ENCODE measurements at regions not wholly inside any gene's neighbourhood (a gene's known extent, or its start where the extent isn't known, plus 50 kb on each side); places are given as distances from the start of the nearest gene placed in this dataset.

GRCh38 chr2:225233234-225233633 is 166.3 kb upstream of the NYAP2 start:
- BruUV-seq (replicated peaks), result no TSS peak
- intact Hi-C loops (cut with micrococcal nuclease) (no loop called here), in situ Hi-C loops (cut with MboI) (no loop called here)
- H4K20me1 ChIP-seq (replicated peaks; ENCODE audit: control insufficient read depth, insufficient read depth, low read length), result no peaks in the 10 kb centered on the region
- H3K9ac ChIP-seq (ENCODE audit: insufficient read depth in 1 of 2, low read depth in 2 of 2, low read length in 2 of 2), result no peak overlapping the region
- H3K4me1 ChIP-seq (replicated peaks in 1 of 2; ENCODE audit: control insufficient read depth in 2 of 2, insufficient read depth in 2 of 2, low read length in 2 of 2), result no peaks in the 10 kb centered on the region
- DNase-seq (ENCODE audit: extremely low read depth in 1 of 4, low spot score in 3 of 4), result peak in 2 of 4 experiments; percentile 3 to 8
- no peak overlapping the region for H3K27ac ChIP-seq (ENCODE audit: extremely low read depth, low read depth, low read length)
- CTCF ChIA-PET (ENCODE audit: low intra/inter-chr PET ratio), result no interaction called here
- no peak overlapping the region for H2AFZ ChIP-seq (ENCODE audit: low read depth, low read length)
- H3K9me1 ChIP-seq (ENCODE audit: control insufficient read depth, insufficient read depth, low read length), result no peaks in the 10 kb centered on the region
- H3K9me3 ChIP-seq (replicated peaks; ENCODE audit: control insufficient read depth, insufficient read depth, low read depth, low read length), result no peaks in the 10 kb centered on the region
- H3K36me3 ChIP-seq (ENCODE audit: control insufficient read depth, insufficient read depth, low read length), result no peaks in the 10 kb centered on the region
- H3K4me3 ChIP-seq, result no peak overlapping the region
- POLR2A ChIA-PET, result no interaction called here
- 5% methylated on average over 4 of the region's 4 CpGs for WGBS (ENCODE audit: insufficient coverage, low coverage, missing lambda C conversion rate)
- ATAC-seq, result no peak
- H3K4me2 ChIP-seq (ENCODE audit: insufficient read depth, low read length), result no peak overlapping the region
- no peak for FAIRE-seq
- no peaks in the 10 kb centered on the region for H3K27me3 ChIP-seq (ENCODE audit: control insufficient read depth in 2 of 2, insufficient read depth in 2 of 2, low read length in 2 of 2)
- TF ChIP-seq NFE2 (IDR thresholded peaks at IDR 0.05; ENCODE audit: low read depth) (0 out of 2 replicates have a peak, but pooled peaks have one; percentile 14), MIER1 (IDR thresholded peaks at IDR 0.05; ENCODE audit: low read depth) (no peak), RFX1 (IDR thresholded peaks at IDR 0.05) (peak; percentile 84)
- no peaks in the 10 kb centered on the region for H3K79me2 ChIP-seq (ENCODE audit: control insufficient read depth, insufficient read depth, low read length)

- 8% methylated on average over 6 of the region's 6 CpGs for WGBS (ENCODE audit: insufficient coverage, low coverage, missing lambda C conversion rate)
- FAIRE-seq (no peak), ATAC-seq (no peak), DNase-seq (ENCODE audit: extremely low read depth in 1 of 4, low spot score in 3 of 4) (no peak)
- Histone ChIP-seq H3K36me3 (ENCODE audit: control insufficient read depth, insufficient read depth, low read length) (no peaks in the 10 kb centered on the region), H3K79me2 (ENCODE audit: control insufficient read depth, insufficient read depth, low read length) (no peaks in the 10 kb centered on the region), H3K9ac (ENCODE audit: insufficient read depth in 1 of 2, low read depth in 2 of 2, low read length in 2 of 2) (no peak overlapping the region), H2AFZ (ENCODE audit: low read depth, low read length) (no peak overlapping the region), H3K27ac (ENCODE audit: extremely low read depth, low read depth, low read length) (no peak overlapping the region), H4K20me1 (replicated peaks; ENCODE audit: control insufficient read depth, insufficient read depth, low read length) (no peaks in the 10 kb centered on the region), H3K9me1 (ENCODE audit: control insufficient read depth, insufficient read depth, low read length) (no peaks in the 10 kb centered on the region), H3K27me3 (ENCODE audit: control insufficient read depth in 2 of 2, insufficient read depth in 2 of 2, low read length in 2 of 2) (no peaks in the 10 kb centered on the region), H3K4me2 (ENCODE audit: insufficient read depth, low read length) (no peak overlapping the region), H3K4me3 (no peak overlapping the region), H3K9me3 (replicated peaks; ENCODE audit: control insufficient read depth, insufficient read depth, low read depth, low read length) (no peaks in the 10 kb centered on the region), H3K4me1 (replicated peaks in 1 of 2; ENCODE audit: control insufficient read depth in 2 of 2, insufficient read depth in 2 of 2, low read length in 2 of 2) (no peaks in the 10 kb centered on the region)
- CTCF ChIA-PET (ENCODE audit: low intra/inter-chr PET ratio), result no interaction called here
- in situ Hi-C loops (cut with MboI), result no loop called here
- no TSS peak for BruUV-seq (replicated peaks)
- intact Hi-C loops (cut with micrococcal nuclease), result no loop called here
- POLR2A ChIA-PET, result no interaction called here
- no peak for TF ChIP-seq NFE2 (IDR thresholded peaks at IDR 0.05; ENCODE audit: low read depth)
- TF ChIP-seq ZNF146 (CRISPR knock-in tag; IDR thresholded peaks at IDR 0.05; ENCODE audit: unreplicated experiment), result no peak
- TF ChIP-seq E2F6 (IDR thresholded peaks at IDR 0.05; ENCODE audit: borderline replicate concordance in 1 of 2, extremely low read depth in 1 of 2, insufficient read depth in 1 of 2, insufficient read length in 1 of 2, low read depth in 1 of 2, low read length in 1 of 2, poor library complexity in 1 of 2, severe bottlenecking in 1 of 2), result no peak
- TF ChIP-seq ZKSCAN8 (CRISPR knock-in tag; IDR thresholded peaks at IDR 0.05), result no peak
- TF ChIP-seq MITF (IDR thresholded peaks at IDR 0.05), result no peak
- no peak for TF ChIP-seq RAD51 (IDR thresholded peaks at IDR 0.05; ENCODE audit: borderline replicate concordance, low read depth)
- no peak for TF ChIP-seq ZNF280B (CRISPR knock-in tag; IDR thresholded peaks at IDR 0.05)
- no peak for TF ChIP-seq HOMEZ (CRISPR knock-in tag; IDR thresholded peaks at IDR 0.05)
- TF ChIP-seq HDAC1 (IDR thresholded peaks at IDR 0.05), result no peak
Observed at GRCh38 chr2:225231900-225232299, 167.6 kb upstream of the NYAP2 start.
